ENCODE measurements at regions not wholly inside any gene's neighbourhood (a gene's known extent, or its start where the extent isn't known, plus 50 kb on each side); places are given as distances from the start of the nearest gene placed in this dataset.
A peak's percentile ranks its signal among the peaks of the same experiment; 100 is the strongest.

DNA sequence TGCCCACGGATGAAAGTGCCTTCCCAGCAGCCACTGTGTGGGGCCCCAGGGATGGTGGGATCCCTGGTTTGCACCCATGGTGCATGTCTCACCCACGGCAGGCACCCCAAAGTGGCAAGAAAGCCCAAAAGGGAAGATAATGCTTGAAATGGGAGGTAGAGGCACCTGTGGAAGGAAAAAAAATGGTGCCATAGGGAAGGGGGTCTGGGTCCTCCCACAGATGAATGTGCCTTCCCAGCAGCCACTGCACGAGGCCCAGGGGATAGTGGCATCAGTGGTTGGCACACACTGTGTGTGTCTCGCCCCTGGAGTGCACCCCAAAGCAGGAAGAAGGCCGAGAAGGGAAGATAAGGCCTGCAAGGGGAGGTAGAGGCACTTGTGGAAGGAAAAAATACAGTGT, 264.2 kb downstream of the ALG10 start:
- in situ Hi-C loops (cut with HindIII; ENCODE audit: low pct_ligation_motif_present, low pct_unique_long_range_greater_than_20kb, low sequenced_read_pairs), result no loop called here
- no peak for DNase-seq

DNA sequence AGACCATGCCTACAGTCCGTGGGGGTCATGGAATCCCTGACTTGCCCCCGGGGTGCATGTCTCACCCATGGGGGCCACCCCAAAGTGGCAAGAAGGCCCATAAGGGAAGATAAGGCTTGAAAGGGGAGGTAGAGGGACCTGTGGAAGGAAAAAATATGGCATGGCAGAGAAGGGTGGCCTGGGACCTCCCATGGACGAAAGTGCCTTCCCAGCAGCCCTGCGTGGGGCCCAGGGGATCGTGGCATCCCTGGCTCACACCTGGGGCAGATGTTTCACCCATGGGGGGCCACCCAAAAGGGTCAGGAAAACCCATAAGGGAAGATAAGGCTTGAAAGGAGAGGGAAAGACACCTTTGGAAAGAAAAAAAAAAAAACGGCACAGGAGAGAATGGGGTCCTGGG, 264.6 kb downstream of the ALG10 start:
- in situ Hi-C loops (cut with HindIII; ENCODE audit: low pct_ligation_motif_present, low pct_unique_long_range_greater_than_20kb, low sequenced_read_pairs), result no loop called here
- DNase-seq, result no peak

DNA sequence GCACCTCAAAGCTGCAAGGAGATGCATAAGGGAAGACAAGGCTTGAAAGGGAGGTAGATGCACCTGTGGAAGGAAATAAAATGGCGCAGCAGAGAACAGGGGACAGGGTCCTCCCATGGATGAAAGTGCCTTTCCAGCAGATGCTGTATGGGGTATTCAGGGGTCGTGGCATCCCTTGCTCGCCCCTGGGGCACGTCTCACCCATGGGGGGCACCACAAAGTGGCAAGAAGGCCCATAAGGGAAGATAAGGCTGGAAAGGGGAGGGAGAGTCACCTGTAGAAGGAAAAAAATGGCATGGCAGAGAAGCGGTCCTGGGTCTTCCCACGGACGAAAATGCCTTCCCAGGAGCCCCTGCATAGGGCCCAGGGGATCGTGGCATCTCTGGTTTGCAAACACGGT, 265.1 kb downstream of the ALG10 start:
- in situ Hi-C loops (cut with HindIII; ENCODE audit: low pct_ligation_motif_present, low pct_unique_long_range_greater_than_20kb, low sequenced_read_pairs), result no loop called here
- no peak for DNase-seq

DNA sequence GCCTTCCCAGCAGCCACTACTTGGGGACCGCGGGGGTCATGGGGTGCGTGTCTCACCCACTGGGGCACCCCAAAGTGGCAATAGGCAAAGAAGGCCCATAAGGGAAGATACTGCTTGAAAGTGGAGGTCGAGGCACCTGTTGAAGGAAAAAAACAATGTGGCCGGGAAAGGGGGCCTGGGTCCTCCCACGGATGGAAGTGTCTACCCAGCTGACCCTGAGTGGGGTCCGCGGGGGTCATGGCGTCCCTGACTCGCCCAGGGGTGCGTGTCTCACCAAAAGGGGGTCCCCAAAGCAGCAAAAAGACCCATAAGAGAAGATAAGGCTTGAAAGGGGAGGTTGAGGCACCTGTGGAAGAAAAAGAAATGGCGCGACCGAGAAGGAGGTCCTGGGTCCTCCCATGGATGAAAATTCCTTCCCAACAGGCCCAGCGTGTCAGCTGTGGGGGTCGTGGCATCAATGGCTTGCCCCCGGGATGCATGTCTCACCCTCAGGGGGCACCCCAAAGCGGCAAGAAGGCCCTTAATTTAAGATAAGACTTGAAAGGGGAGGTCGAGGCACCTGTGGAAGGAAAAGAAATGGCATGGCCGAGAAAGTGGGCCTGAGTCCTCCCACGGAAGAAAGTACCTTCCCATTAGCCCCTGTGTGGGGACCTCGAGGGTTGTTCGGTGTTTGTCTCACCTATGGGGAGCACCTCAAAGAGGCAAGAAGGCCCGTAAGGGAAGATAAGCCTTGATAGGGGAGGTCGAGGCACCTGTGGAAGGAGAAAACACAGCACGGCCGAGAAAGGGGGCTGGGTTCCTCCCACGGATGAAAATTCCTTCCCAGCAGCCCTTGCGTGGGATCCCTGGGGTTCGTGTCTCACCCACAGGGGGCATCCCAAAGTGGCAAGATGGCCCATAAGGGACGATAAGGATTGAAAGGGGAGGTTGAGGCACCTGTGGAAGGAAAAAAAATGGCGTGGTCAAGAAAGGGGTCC, 266.0 kb downstream of the ALG10 start:
- DNase-seq, result no peak
- in situ Hi-C loops (cut with HindIII; ENCODE audit: low pct_ligation_motif_present, low pct_unique_long_range_greater_than_20kb, low sequenced_read_pairs), result no loop called here

DNA sequence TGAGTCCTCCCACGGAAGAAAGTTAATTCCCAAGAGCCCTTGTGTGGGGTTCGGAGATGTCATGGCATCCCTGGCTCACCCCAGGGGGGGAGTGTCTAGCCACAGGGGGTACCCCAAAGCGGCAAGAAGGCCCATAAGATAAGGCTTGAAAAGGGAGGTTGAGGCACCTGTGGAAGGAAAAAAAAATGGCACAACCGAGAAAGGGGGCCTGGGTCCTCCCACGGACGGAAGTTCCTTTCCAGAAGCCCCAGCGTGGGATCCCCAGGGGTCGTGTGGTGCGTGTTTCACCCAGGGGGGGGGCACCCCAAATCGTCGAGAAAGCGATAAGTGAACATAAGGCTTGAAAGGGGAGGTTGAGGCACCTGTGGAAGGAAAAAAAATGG, 266.7 kb downstream of the ALG10 start:
- in situ Hi-C loops (cut with HindIII; ENCODE audit: low pct_ligation_motif_present, low pct_unique_long_range_greater_than_20kb, low sequenced_read_pairs), result no loop called here
- no peak for DNase-seq

DNA sequence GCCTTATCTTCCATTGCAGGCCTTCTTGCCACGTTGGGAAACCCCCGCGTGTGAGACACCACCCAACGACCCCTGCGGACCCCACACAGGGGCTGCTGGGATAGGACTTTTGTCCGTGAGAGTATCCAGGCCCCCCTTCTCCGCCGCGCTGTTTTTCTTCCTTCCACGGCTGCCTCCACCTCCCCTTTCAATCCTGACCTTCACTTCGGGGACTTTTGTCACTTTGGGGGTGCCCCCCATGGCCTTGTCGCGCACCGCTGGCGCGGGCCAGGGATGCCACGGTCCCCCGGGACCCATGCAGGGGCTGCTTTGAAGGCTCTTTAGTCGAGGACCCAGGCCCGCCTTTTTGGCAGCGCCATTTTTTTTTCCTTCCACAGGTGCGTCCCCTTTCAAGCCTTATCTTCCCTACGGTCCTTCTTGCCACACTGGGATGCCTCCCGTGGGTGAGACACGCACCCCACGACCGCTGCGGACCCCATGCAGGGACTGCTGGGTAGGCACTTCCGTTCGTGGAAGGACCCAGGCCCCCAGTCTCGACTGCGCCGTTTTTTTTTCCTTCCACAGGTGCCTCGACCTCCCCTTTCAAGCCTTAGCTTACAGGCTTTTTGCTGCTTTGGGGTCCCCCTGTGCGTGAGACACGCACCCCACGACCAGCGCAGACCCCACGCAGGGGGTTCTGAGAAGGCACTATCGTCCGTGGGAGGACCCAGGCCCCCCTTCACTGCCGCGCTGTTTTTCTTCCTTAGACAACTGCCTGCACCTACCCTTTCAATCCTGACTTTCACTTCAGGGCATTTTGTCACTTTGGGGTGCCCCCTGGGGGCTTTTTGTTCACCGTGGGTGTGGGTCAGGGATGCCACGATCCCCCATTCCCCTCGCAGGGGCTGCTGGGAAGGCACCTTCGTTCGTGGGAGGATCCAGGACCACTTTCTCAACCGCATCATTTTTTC, 267.4 kb downstream of the ALG10 start:
- no peak for DNase-seq
- in situ Hi-C loops (cut with HindIII; ENCODE audit: low pct_ligation_motif_present, low pct_unique_long_range_greater_than_20kb, low sequenced_read_pairs), result no loop called here

DNA sequence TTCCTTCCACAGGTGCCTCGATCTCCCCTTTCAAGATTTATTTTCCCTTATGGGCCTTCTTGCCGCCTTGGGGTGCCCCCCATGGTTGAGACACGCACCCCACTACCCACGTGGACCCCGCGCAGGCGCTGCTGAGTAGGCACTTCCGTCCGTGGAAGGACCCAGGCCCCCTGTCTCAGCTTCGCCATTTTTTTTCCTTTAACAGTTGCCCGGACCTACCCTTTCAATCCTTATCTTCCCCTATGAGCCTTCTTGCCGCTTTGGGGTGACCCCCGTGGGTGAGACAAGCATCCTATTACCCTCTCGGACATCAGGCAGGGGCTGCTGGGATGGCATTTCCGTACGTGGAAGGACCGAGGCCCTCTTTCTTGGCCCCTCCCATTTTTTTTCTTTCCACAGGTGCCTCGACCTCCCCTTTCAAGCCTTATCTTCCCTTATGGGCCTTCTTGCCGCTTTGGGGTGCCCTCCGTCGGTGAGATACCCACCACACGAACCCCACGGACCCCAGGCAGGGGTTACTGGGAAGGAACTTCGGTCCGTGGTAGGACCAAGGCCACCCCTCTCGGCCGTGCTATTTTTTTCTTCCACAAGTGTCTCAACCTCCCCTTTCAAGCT, 268.2 kb downstream of the ALG10 start:
- in situ Hi-C loops (cut with HindIII; ENCODE audit: low pct_ligation_motif_present, low pct_unique_long_range_greater_than_20kb, low sequenced_read_pairs), result no loop called here
- no peak for DNase-seq

DNA sequence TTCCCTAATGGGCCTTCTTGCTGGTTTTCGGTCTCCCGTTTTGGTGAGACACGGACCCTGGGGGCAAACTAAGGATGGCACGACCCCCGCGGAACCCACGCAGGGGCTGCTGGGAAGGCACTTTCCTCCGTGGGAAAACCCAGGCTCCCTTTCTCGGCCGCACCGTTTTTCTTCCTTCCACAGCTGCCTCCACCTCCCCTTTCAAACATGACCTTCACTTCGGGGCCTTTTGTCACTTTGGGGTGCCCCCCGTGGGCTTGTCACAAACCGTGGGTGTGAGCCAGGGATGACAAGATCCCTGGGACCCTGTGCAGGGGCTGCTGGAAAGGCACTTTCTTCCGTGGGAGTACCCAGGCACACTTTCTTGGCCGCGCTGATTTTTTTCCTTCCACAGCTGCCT, 268.7 kb downstream of the ALG10 start:
- in situ Hi-C loops (cut with HindIII; ENCODE audit: low pct_ligation_motif_present, low pct_unique_long_range_greater_than_20kb, low sequenced_read_pairs), result no loop called here
- no peak for DNase-seq

DNA sequence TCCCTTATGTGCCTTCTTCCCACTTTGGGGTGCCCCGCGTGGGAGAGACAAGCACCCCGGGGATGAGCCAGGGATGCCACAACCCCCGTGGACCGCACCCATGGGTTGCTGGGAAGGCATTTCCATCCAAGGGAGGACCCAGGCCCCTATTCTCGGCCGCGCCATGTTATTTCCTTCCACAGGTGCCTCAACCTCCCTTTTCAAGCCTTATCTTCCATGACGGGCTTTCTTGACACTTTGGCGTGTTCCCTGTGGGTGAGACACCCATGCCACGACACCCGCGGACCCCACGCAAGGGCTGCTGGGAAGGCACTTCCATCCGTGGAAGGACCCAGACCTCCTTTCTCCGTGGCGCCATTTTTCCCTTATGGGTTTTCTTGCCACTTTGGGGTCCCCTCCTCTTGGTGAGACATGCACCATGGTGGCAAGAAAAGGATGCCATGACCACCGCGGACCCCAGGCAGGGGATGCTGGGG, 269.2 kb downstream of the ALG10 start:
- in situ Hi-C loops (cut with HindIII; ENCODE audit: low pct_ligation_motif_present, low pct_unique_long_range_greater_than_20kb, low sequenced_read_pairs), result no loop called here
- DNase-seq, result no peak

DNA sequence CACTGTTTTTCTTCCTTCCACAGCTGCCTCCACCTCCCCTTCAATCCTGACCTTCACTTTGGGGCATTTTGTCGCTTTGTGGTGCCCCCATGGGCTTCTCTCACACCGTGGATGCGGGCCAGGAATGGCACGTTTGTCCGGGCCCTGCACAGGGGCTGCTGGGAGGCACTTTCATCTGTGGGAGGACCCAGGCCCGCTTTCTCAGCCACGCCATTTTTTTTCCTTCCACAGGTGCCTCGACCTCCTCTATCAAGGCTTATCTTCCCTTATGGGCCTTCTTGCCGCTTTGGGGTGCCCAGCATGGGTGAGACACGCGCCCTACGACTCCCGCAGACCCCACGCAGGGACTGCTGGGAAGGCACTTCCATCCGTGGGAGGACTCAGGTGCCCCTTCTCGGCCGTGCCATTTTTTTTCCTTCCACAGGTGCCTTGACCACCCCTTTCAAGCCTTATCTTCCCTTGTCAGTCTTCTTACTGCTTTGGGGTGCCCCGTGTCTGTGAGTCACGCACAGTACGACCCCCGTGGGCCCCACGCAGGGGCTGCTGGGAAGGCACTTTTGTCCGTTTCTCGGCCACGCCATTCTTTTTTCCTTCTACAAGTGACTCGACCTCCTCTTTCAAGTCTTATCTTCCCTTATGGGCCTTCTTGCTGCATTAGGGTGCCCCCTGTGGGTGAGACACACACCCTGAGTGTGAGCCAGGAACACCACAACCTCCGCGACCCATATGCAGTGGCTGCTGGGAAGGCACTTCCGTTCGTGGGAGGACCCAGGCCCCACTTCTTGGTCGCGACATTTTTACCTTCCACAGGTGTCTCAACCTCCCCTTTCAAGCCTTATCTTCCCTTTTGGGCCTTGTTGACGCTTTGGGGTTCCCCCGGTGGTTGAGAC, 270.7 kb downstream of the ALG10 start:
- peak; percentile 10 for DNase-seq
- in situ Hi-C loops (cut with HindIII; ENCODE audit: low pct_ligation_motif_present, low pct_unique_long_range_greater_than_20kb, low sequenced_read_pairs), result no loop called here

DNA sequence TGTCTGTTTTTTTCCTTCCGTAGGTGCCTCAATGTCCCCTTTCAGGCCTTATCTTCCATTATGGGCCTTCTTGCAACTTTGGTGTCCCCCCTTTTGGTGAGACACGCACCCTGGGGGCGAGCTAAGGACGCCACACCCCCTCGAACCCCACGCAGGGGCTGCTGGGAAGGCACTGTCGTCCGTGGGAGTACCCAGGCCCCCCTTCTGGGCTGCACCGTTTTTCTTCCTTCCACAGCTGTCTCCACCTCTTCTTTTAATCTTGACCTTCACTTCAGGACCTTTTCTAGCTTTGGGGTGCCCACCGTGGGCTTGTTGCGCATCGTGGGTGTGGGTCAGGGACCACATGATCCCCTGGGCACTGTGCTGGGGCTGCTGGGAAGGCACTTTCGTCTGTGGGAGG, 271.8 kb downstream of the ALG10 start:
- in situ Hi-C loops (cut with HindIII; ENCODE audit: low pct_ligation_motif_present, low pct_unique_long_range_greater_than_20kb, low sequenced_read_pairs), result no loop called here
- DNase-seq, result no peak

DNA sequence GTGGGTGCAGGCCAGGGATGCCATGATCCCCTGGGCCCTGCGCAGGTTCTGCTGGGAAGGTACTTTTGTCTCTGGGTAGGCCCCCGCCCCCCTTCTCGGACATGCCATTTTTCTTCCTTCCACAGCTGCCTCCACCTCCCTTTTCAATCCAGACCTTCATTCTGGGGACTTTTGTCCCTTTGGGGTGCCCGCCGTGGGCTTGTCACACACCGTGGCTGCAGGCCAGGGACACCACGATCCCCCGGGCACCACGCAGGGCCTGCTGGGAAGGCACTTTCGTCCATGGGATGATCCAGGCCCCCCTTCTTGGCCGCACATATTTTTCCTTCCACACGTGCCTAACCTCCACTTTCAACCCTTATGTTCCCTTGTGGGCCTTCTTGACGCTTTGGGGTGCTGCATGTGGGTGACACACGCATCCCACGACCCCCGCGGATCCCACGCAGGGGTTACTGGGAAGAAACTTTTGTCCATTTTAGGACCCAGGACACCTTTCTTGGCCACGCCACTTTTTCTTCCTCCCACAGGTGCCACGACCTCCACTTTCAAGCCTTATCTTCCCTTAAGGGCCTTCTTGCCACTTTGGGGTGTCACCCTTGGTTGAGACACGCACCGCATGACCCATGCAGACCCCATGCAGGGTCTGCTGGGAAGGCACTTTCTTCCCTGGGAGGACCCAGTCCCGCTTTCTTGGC, 272.5 kb downstream of the ALG10 start:
- DNase-seq, result no peak
- in situ Hi-C loops (cut with HindIII; ENCODE audit: low pct_ligation_motif_present, low pct_unique_long_range_greater_than_20kb, low sequenced_read_pairs), result no loop called here

DNA sequence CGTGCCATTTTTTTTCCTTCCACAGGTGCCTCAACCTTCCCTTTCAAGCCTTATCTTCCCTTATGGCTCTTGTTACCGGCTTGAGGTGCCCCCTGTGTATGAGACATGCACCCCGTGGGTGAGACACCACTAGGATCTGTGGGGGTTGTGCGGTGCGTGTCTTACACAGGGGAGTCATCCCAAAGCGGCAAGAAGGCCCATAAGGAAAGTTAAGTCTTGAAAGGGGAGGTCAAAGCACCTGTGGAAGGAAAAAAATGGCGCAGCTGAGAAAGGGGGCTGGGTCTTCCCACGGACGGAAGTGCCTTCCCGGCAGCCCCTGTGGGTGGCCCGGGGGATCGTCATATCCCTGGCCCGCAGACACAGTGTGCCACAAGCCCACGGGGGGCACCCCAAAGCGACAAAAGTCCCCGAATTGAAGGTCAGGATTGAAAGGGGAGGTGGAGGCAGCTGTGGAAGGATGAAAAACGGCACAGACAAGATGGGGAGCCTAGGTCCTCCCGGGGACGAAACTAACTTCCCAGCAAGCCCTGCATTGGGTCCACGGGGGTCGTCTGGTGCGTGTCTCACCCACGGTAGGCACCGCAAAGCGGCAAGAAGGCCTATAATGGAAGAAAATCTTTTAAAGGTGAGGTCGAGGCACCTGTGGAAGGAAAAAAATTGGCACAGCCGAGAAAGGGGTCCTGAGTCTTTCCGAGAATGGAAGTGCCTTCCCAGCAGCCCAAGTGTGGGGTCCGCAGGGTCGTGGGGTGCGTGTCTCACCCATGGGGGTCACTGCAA, 273.3 kb downstream of the ALG10 start:
- in situ Hi-C loops (cut with HindIII; ENCODE audit: low pct_ligation_motif_present, low pct_unique_long_range_greater_than_20kb, low sequenced_read_pairs), result no loop called here
- DNase-seq, result no peak

DNA sequence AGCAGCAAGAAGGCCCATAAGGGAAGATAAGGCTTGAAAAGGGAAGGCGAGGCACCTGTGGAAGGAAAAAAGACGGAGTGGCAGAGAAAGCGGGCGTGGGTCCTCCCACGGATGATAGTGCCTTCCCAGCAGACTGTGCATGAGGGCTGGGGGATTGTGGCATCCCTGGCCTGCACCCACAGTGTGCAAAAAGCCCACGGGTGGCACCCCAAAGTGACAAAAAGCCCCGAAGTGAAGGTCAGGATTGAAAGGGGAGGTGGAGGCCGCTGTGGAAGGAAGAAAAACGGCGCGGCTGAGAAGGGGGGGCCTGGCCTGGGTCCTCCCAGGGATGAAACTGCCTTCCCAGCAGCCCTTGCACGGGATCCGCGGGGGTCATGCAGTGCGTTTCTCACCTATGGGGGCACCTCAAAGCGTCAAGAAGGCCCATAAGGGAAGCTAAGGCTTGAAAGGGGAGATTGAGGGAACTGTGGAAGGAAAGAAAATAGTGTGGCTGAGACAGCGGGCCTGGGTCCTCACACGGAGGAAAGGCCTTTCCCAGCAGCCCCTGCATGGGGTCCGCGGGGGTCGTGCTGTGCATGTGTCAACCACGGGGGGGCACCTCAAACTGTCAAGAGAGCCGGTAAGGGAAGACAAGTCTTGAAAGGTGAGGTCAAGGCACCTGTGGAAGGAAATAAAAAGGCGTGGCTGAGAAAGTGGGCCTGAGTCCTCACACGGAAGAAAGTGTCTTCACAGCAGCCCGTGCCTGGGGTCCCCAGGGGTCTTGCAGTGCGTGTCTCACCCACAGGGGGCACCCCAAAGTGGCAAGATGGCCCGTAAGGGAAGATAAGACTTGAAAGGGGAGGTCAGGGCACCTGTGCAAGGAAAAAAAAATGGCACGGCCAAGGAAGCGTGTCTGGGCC, 274.1 kb downstream of the ALG10 start:
- no peak for DNase-seq
- in situ Hi-C loops (cut with HindIII; ENCODE audit: low pct_ligation_motif_present, low pct_unique_long_range_greater_than_20kb, low sequenced_read_pairs), result no loop called here

DNA sequence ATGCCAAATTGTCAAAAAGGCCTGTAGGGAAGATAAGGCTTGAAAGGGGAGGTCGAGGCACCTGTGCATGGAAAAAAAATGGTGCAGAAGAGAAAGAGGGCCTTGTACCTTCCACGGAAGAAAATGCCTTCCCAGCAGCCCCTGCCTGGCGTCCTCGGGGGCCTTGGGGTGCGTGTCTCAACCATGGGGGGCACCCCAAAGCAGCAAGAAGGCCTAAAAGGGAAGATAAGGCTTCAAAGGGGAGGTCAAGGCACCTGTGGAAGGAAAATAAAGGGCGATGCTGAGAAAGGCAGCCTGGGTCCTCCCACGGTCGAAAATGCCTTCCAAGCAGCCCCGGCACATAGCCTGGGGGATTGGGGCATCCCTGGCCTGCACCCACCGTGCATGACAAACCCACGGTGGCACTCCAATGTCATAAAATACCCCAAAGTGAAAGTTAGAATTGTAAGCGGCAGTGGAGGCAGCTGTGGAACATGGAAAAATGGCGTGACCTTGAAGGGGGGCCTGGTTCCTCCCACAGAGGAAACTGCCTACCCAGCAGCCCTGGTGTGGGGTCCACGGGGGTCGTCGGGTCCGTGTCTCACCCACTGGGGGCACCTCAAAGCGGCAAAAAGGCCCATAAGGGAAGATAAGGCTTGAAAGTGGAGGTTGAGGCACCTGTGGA, 275.0 kb downstream of the ALG10 start:
- DNase-seq, result no peak
- in situ Hi-C loops (cut with HindIII; ENCODE audit: low pct_ligation_motif_present, low pct_unique_long_range_greater_than_20kb, low sequenced_read_pairs), result no loop called here
